H9 (cell line): ENCODE measurements at regions not wholly inside any gene's neighbourhood (a gene's known extent, or its start where the extent isn't known, plus 50 kb on each side); places are given as distances from the start of the nearest gene placed in this dataset.

Experiments used
- DNase-seq: peaks from one replicate; pipeline ENCODE4 v3.0.0-alpha.2; 2017
- H2AFZ ChIP-seq: one replicate; pipeline ENCODE4 v1.6.1; 2013; ENCODE audit warnings: mild to moderate bottlenecking, low read length, control low read depth, moderate library complexity
- H2AK5ac ChIP-seq: 2 replicates; pipeline ENCODE4 v1.6.1; 2013; ENCODE audit warnings: low read length, control low read depth, mixed read lengths; ENCODE audit not compliant: insufficient read length
- H2BK120ac ChIP-seq: one replicate; pipeline ENCODE4 v1.6.1; 2013; ENCODE audit warnings: low read depth, mild to moderate bottlenecking, low read length, control low read depth, inconsistent platforms; ENCODE audit not compliant: poor library complexity, severe bottlenecking
- H2BK12ac ChIP-seq: 2 replicates; pipeline ENCODE4 v1.6.1; 2013; ENCODE audit warnings: low read length, control low read depth, mixed read lengths, low read depth; ENCODE audit not compliant: insufficient read length
- H2BK15ac ChIP-seq: 2 replicates; pipeline ENCODE4 v1.6.1; 2013; ENCODE audit warnings: low read depth, low read length, control low read depth
- H2BK20ac ChIP-seq: one replicate; pipeline ENCODE4 v1.6.1; 2013; ENCODE audit warnings: low read depth, mild to moderate bottlenecking, low read length, control low read depth, inconsistent platforms; ENCODE audit not compliant: poor library complexity, severe bottlenecking
- H2BK5ac ChIP-seq: 2 replicates; pipeline ENCODE4 v1.6.1; 2013; ENCODE audit warnings: low read length, control low read depth, mixed read lengths; ENCODE audit not compliant: insufficient read length
- H3K14ac ChIP-seq: 2 replicates; pipeline ENCODE4 v1.6.1; 2013; ENCODE audit warnings: low read length, control low read depth; ENCODE audit not compliant: insufficient read depth
- H3K18ac ChIP-seq: 2 replicates; pipeline ENCODE4 v1.6.1; 2013; ENCODE audit warnings: low read depth, mild to moderate bottlenecking, mixed read lengths, low read length, control low read depth; ENCODE audit not compliant: insufficient read length
- H3K23ac ChIP-seq: 2 replicates; pipeline ENCODE4 v1.6.1; 2013; ENCODE audit warnings: low read length, control low read depth, mixed read lengths, low read depth; ENCODE audit not compliant: insufficient read length
- H3K23me2 ChIP-seq: 2 replicates; pipeline ENCODE4 v1.6.1; 2013; ENCODE audit warnings: low read depth, mild to moderate bottlenecking, mixed read lengths, low read length, control low read depth; ENCODE audit not compliant: insufficient read length, poor library complexity, severe bottlenecking
- H3K27ac ChIP-seq: 2 replicates; pipeline ENCODE4 v1.5.1; 2013; ENCODE audit warnings: low read length, control low read depth, mixed read lengths, low read depth; ENCODE audit not compliant: insufficient read length
- H3K27me3 ChIP-seq: 2 replicates; pipeline ENCODE4 v1.6.1; 2013; ENCODE audit warnings: low read length, control low read depth, inconsistent platforms; ENCODE audit not compliant: insufficient read depth
- H3K4ac ChIP-seq: 2 replicates; pipeline ENCODE4 v1.6.1; 2013; ENCODE audit warnings: low read depth, mild to moderate bottlenecking, control low read depth, inconsistent platforms, low read length, moderate library complexity
- H3K4me1 ChIP-seq: 2 replicates; pipeline ENCODE4 v1.6.1; 2013; ENCODE audit warnings: low read length, control low read depth, inconsistent platforms; ENCODE audit not compliant: insufficient read depth
- H3K4me2 ChIP-seq: 2 replicates; pipeline ENCODE4 v1.6.1; 2013; ENCODE audit warnings: low read length, control low read depth, mixed read lengths; ENCODE audit not compliant: insufficient read length, insufficient read depth
- H3K56ac ChIP-seq: 2 replicates; pipeline ENCODE4 v1.6.1; 2013; ENCODE audit warnings: low read depth, mild to moderate bottlenecking, mixed read lengths, low read length, control low read depth; ENCODE audit not compliant: insufficient read length
- H3K79me1 ChIP-seq: 2 replicates; pipeline ENCODE4 v1.6.1; 2013; ENCODE audit warnings: low read depth, mild to moderate bottlenecking, moderate library complexity, low read length, control low read depth, inconsistent platforms; ENCODE audit not compliant: insufficient read depth, poor library complexity, severe bottlenecking
- H3K79me2 ChIP-seq: 2 replicates; pipeline ENCODE4 v1.6.1; 2013; ENCODE audit warnings: low read length, control low read depth, inconsistent platforms; ENCODE audit not compliant: insufficient read depth
- H3K9ac ChIP-seq: 2 replicates; pipeline ENCODE4 v1.6.1; 2013; ENCODE audit warnings: low read length, control low read depth, mixed read lengths; ENCODE audit not compliant: insufficient read length; ENCODE audit errors: extremely low read depth
- H3K9me3 ChIP-seq: one replicate; pipeline ENCODE4 v1.6.1; 2013; ENCODE audit warnings: low read depth, low read length, inconsistent platforms; ENCODE audit not compliant: control insufficient read depth
- H3T11ph ChIP-seq: one replicate; pipeline ENCODE4 v1.6.1; 2013; ENCODE audit warnings: mild to moderate bottlenecking, low read length, control low read depth, inconsistent platforms
- H4K20me1 ChIP-seq: one replicate; pipeline ENCODE4 v1.6.1; 2013; ENCODE audit not compliant: control insufficient read depth, insufficient read length, insufficient read depth
- H4K5ac ChIP-seq: 2 replicates; pipeline ENCODE4 v1.6.1; 2013; ENCODE audit warnings: low read depth, mild to moderate bottlenecking, mixed read lengths, low read length, control low read depth; ENCODE audit not compliant: insufficient read length
- H4K8ac ChIP-seq: replicated peaks from 2 replicates; pipeline ENCODE4 v1.6.1; 2013; ENCODE audit warnings: low read length, control low read depth, mixed read lengths, low read depth; ENCODE audit not compliant: insufficient read length
- H4K91ac ChIP-seq: 2 replicates; pipeline ENCODE4 v1.6.1; 2013; ENCODE audit warnings: low read depth, mild to moderate bottlenecking, moderate library complexity, mixed read lengths, low read length, control low read depth; ENCODE audit not compliant: insufficient read length
- H3K27ac Mint-ChIP-seq, 3 experiments: 2 replicates in 2 of 3; 3 replicates in 1 of 3; pipeline ENCODE4 v1.8.0; 2020 to 2021; ENCODE audit warnings: mixed read lengths in 3 of 3, mild to moderate bottlenecking in 1 of 3, moderate library complexity in 1 of 3
- H3K27me3 Mint-ChIP-seq: 2 replicates; pipeline ENCODE4 v1.8.0; 2021; ENCODE audit warnings: low read depth, mild to moderate bottlenecking, moderate library complexity, mixed read lengths
- H3K36me3 Mint-ChIP-seq, 3 experiments: 2 replicates in 2 of 3; 3 replicates in 1 of 3; pipeline ENCODE4 v1.8.0; 2020 to 2021; ENCODE audit warnings: low read depth in 3 of 3, mixed read lengths in 3 of 3; ENCODE audit not compliant: insufficient read depth in 1 of 3
- H3K4me1 Mint-ChIP-seq, 2 experiments: 2 replicates each; pipeline ENCODE4 v1.8.0; 2020; ENCODE audit warnings: mixed read lengths in 2 of 2
- H3K4me3 Mint-ChIP-seq, 2 experiments: 2 replicates in 1 of 2; 3 replicates in 1 of 2; pipeline ENCODE4 v1.8.0; 2020 to 2021; ENCODE audit warnings: mild to moderate bottlenecking in 2 of 2, mixed read lengths in 2 of 2, moderate library complexity in 1 of 2
- H3K9me3 Mint-ChIP-seq, 2 experiments: 2 replicates in 1 of 2; 3 replicates in 1 of 2; pipeline ENCODE4 v1.8.0; 2020; ENCODE audit warnings: mild to moderate bottlenecking in 2 of 2, mixed read lengths in 2 of 2, moderate library complexity in 1 of 2
- CTCF ChIP-seq: fragments of 200-600 bp; sonication (generic); conservative IDR thresholded peaks from 3 replicates; pipeline ENCODE4 v1.8.0; 2021; ENCODE audit warnings: antibody characterized with exemption, mild to moderate bottlenecking
- WGBS: extraction: QIAGEN DNeasy Blood & Tissue Kit; methylation state at CpG from one replicate; pipeline ENCODE4 v1.1.7; 2013; ENCODE audit warnings: missing lambda C conversion rate, low lambda C conversion rate, mixed read lengths; ENCODE audit not compliant: insufficient read length; ENCODE audit errors: extremely low coverage; 5-methylcytosine and 5-hydroxymethylcytosine counted together

- H2BK20ac ChIP-seq: no peak overlapping the region
- peaks cover 0 to 1% of the 10 kb centered on the region in 2 experiments; a peak in 1 of 5 replicates for H3K9me3 Mint-ChIP-seq
These were observed 297.9 kb downstream of the CLIC5 start for GRCh38 chr6:45717715-45718114.

More at GRCh38 chr6:45717715-45718114, 297.9 kb downstream of the CLIC5 start:
- H3K9ac ChIP-seq: no peak overlapping the region
- no peak overlapping the region for H4K8ac ChIP-seq
- no peaks in the 10 kb centered on the region for H3K4me1 ChIP-seq
- no peak overlapping the region for H3K14ac ChIP-seq
- H2BK120ac ChIP-seq: no peak overlapping the region
- Mint-ChIP-seq H3K4me1 (peaks cover 8% of the 10 kb centered on the region in 2 experiments), H3K27me3 (peaks cover 1% of the 10 kb centered on the region), H3K4me3 (no peak overlapping the region), H3K27ac (no peak overlapping the region), H3K36me3 (no peaks in the 10 kb centered on the region)
- no peak overlapping the region for H2AK5ac ChIP-seq
- H2BK15ac ChIP-seq: no peak overlapping the region
- H2AFZ ChIP-seq: no peak overlapping the region
- H3K27me3 ChIP-seq: no peaks in the 10 kb centered on the region
- H4K20me1 ChIP-seq: no peaks in the 10 kb centered on the region
- no peak overlapping the region for H3K23ac ChIP-seq
- H3T11ph ChIP-seq: no peak overlapping the region
- H3K79me2 ChIP-seq: no peaks in the 10 kb centered on the region
- H3K79me1 ChIP-seq: no peaks in the 10 kb centered on the region
- no peak for DNase-seq
- no peak overlapping the region for H3K4ac ChIP-seq
- H2BK5ac ChIP-seq: no peak overlapping the region
- H3K18ac ChIP-seq: no peak overlapping the region
- no peak overlapping the region for H2BK12ac ChIP-seq
- no peak overlapping the region for H3K4me2 ChIP-seq
- no peak overlapping the region for H4K5ac ChIP-seq
- H3K56ac ChIP-seq: no peak overlapping the region
- no peaks in the 10 kb centered on the region for H3K9me3 ChIP-seq
- WGBS: no CpG with 5 or more reads among the region's 6 CpGs
- H3K23me2 ChIP-seq: no peaks in the 10 kb centered on the region
- no peak for TF ChIP-seq CTCF
- no peak overlapping the region for H4K91ac ChIP-seq
- no peak overlapping the region for H3K27ac ChIP-seq
